NCI-H524 treated with DMSO at 0.1 percent for 48 hours (cell line): ENCODE measurements at regions not wholly inside any gene's neighbourhood (a gene's known extent, or its start where the extent isn't known, plus 50 kb on each side); places are given as distances from the start of the nearest gene placed in this dataset.
"Not testable (repeated sequence)": the region's sequence is repeated elsewhere in the genome, so short reads cannot be mapped to it uniquely, and the experiment has no call there.

Experiments used
- DNase-seq: peaks from one replicate; lab custom pipeline; 2025; lab: John Stamatoyannopoulos, UW

- no peak for DNase-seq
Observed at GRCh38 chr9:117938896-117939295, 234.7 kb downstream of the TLR4 start.

GRCh38 chr9:117944750-117945149, 240.5 kb downstream of the TLR4 start:
- DNase-seq: not testable (repeated sequence)

- DNase-seq: no peak
Observed at GRCh38 chr9:117945286-117945685, 241.1 kb downstream of the TLR4 start.

GRCh38 chr9:117951127-117951526, 246.9 kb downstream of the TLR4 start:
- DNase-seq: no peak

GRCh38 chr9:117952581-117952980, 248.4 kb downstream of the TLR4 start:
- no peak for DNase-seq

GRCh38 chr9:117957267-117957666, 253.1 kb downstream of the TLR4 start:
- DNase-seq: no peak

GRCh38 chr9:117958726-117959125, 254.5 kb downstream of the TLR4 start:
- DNase-seq: no peak

GRCh38 chr9:117963493-117964090, 259.4 kb downstream of the TLR4 start:
- DNase-seq: no peak

- DNase-seq: no peak
Observed at GRCh38 chr9:117970276-117971050, 266.3 kb downstream of the TLR4 start.

GRCh38 chr9:117974108-117974507, 269.9 kb downstream of the TLR4 start:
- no peak for DNase-seq

- DNase-seq: no peak
Observed at GRCh38 chr9:117979914-117980313, 275.7 kb downstream of the TLR4 start.

GRCh38 chr9:117987945-117988344, 283.7 kb downstream of the TLR4 start:
- no peak for DNase-seq

- no peak for DNase-seq
Observed at GRCh38 chr9:117992006-117992405, 287.8 kb downstream of the TLR4 start.

GRCh38 chr9:118000581-118000980, 296.4 kb downstream of the TLR4 start:
- no peak for DNase-seq

GRCh38 chr9:118003240-118003639, 299.0 kb downstream of the TLR4 start:
- no peak for DNase-seq

GRCh38 chr9:118008246-118008645, 304.0 kb downstream of the TLR4 start:
- DNase-seq: no peak

- DNase-seq: no peak
Observed at GRCh38 chr9:118009614-118010013, 305.4 kb downstream of the TLR4 start.

- DNase-seq: no peak
Observed at GRCh38 chr9:118017607-118018122, 313.5 kb downstream of the TLR4 start.

- DNase-seq: no peak
Observed at GRCh38 chr9:118023644-118024043, 319.4 kb downstream of the TLR4 start.

GRCh38 chr9:118028225-118028624, 324.0 kb downstream of the TLR4 start:
- DNase-seq: peak; percentile 84

GRCh38 chr9:118029425-118029824, 325.2 kb downstream of the TLR4 start:
- DNase-seq: no peak

- no peak for DNase-seq
Observed at GRCh38 chr9:118034701-118035100, 330.5 kb downstream of the TLR4 start.

- no peak for DNase-seq
Observed at GRCh38 chr9:118038713-118039112, 334.5 kb downstream of the TLR4 start.

GRCh38 chr9:118058227-118058626, 354.0 kb downstream of the TLR4 start:
- no peak for DNase-seq
